Keratinocyte (primary cell): ENCODE measurements at regions not wholly inside any gene's neighbourhood (a gene's known extent, or its start where the extent isn't known, plus 50 kb on each side); places are given as distances from the start of the nearest gene placed in this dataset.

ENCODE experiments used
- DNase-seq: peaks from one replicate; pipeline ENCODE4 v3.0.0-alpha.2; 2011; ENCODE audit warnings: low read depth, missing footprints, low spot score
- FAIRE-seq: peaks from 2 replicates; lab custom pipeline; 2011; peaks lifted over from hg19 to GRCh38; lab: Jason Lieb, UNC
- H2AFZ ChIP-seq: 2 replicates; pipeline ENCODE4 v1.6.0; 2012; ENCODE audit warnings: low read length, control low read depth, inconsistent platforms; ENCODE audit not compliant: control insufficient read depth
- H3K27ac ChIP-seq: 2 replicates; pipeline ENCODE4 v1.5.1; 2011; ENCODE audit warnings: low read length; ENCODE audit not compliant: control insufficient read depth, insufficient read depth
- H3K27me3 ChIP-seq: 3 replicates; pipeline ENCODE4 v1.6.0; 2011; ENCODE audit warnings: low read length; ENCODE audit not compliant: control insufficient read depth, insufficient read depth; ENCODE audit errors: extremely low read depth
- H3K36me3 ChIP-seq, 2 experiments: 2 replicates in 1 of 2; 3 replicates in 1 of 2; pipeline ENCODE4 v1.5.1; 2011; ENCODE audit warnings: low read length in 2 of 2, mild to moderate bottlenecking in 1 of 2; ENCODE audit not compliant: control insufficient read depth in 2 of 2, insufficient read depth in 2 of 2; ENCODE audit errors: extremely low read depth in 1 of 2
- H3K4me1 ChIP-seq: 3 replicates; pipeline ENCODE4 v1.5.1; 2011; ENCODE audit warnings: low read length; ENCODE audit not compliant: control insufficient read depth, insufficient read depth; ENCODE audit errors: extremely low read depth
- H3K4me2 ChIP-seq: 3 replicates; pipeline ENCODE4 v1.6.0; 2011; ENCODE audit warnings: low read depth, low read length; ENCODE audit not compliant: control insufficient read depth, insufficient read depth; ENCODE audit errors: extremely low read depth
- H3K4me3 ChIP-seq, 3 experiments: fragments of 200-600 bp in 1 of 3; sonication (generic) in 1 of 3; 2 replicates in 2 of 3; 3 replicates in 1 of 3; pipeline ENCODE4 v1.5.1; 2011 to 2016; ENCODE audit warnings: low read length in 3 of 3, mild to moderate bottlenecking in 3 of 3, control low read depth in 2 of 3, inconsistent platforms in 1 of 3, low read depth in 1 of 3, mixed read lengths in 1 of 3, mixed run types in 1 of 3, moderate library complexity in 1 of 3; ENCODE audit not compliant: control insufficient read depth in 2 of 3, insufficient read depth in 2 of 3; ENCODE audit errors: extremely low read depth in 1 of 3
- H3K79me2 ChIP-seq: 2 replicates; pipeline ENCODE4 v1.6.0; 2012; ENCODE audit warnings: low read length; ENCODE audit not compliant: control insufficient read depth, insufficient read depth
- H3K9ac ChIP-seq: 3 replicates; pipeline ENCODE4 v1.6.0; 2011; ENCODE audit warnings: low read length; ENCODE audit not compliant: control insufficient read depth, insufficient read depth; ENCODE audit errors: extremely low read depth
- H3K9me1 ChIP-seq: 3 replicates; pipeline ENCODE4 v1.6.0; 2011; ENCODE audit warnings: low read length; ENCODE audit not compliant: control insufficient read depth, insufficient read depth; ENCODE audit errors: extremely low read depth
- H3K9me3 ChIP-seq: 2 replicates; pipeline ENCODE4 v1.5.1; 2012; ENCODE audit warnings: low read depth, low read length; ENCODE audit not compliant: control insufficient read depth
- H4K20me1 ChIP-seq: 3 replicates; pipeline ENCODE4 v1.6.0; 2011; ENCODE audit warnings: low read length; ENCODE audit not compliant: control insufficient read depth, insufficient read depth; ENCODE audit errors: extremely low read depth
- EZH2 ChIP-seq: IDR thresholded peaks from one replicate; pipeline ENCODE4 v1.6.1; 2012; ENCODE audit warnings: inconsistent platforms, mild to moderate bottlenecking, low read length, moderate library complexity
- dilution Hi-C: fragments of 300-500 bp; cut with MboI; formaldehyde crosslinking; loops from one replicate; pipeline ENCODE4 v1.7.0; 2020; ENCODE audit warnings: low sequenced_read_pairs; ENCODE audit not compliant: extremely low pct_ligation_motif_present
- TF ChIP-seq, protein P1 (sequence below), 3 experiments: IDR thresholded peaks in 1 of 3; conservative IDR thresholded peaks in 1 of 3; optimal IDR thresholded peaks in 1 of 3; 2 replicates in 2 of 3; 3 replicates in 1 of 3; pipeline versions ENCODE3 to v1.5.1; 2011; ENCODE audit warnings: low read length in 3 of 3, mild to moderate bottlenecking in 3 of 3, moderate library complexity in 2 of 3, control low read depth in 1 of 3, inconsistent platforms in 1 of 3; ENCODE audit not compliant: insufficient read depth in 2 of 3; ENCODE audit errors: extremely low read depth in 1 of 3

- H3K4me2 ChIP-seq, result no peak overlapping the region
- no peak for FAIRE-seq
- no peak overlapping the region for H3K27ac ChIP-seq
- no peaks in the 10 kb centered on the region for H3K4me1 ChIP-seq
- dilution Hi-C loops, result no loop called here
- no peak overlapping the region for H3K4me3 ChIP-seq
- H3K79me2 ChIP-seq, result no peaks in the 10 kb centered on the region
- H4K20me1 ChIP-seq, result no peaks in the 10 kb centered on the region
- no peaks in the 10 kb centered on the region for H3K27me3 ChIP-seq
- no peaks in the 10 kb centered on the region for H3K36me3 ChIP-seq
- TF ChIP-seq, protein P1, sequence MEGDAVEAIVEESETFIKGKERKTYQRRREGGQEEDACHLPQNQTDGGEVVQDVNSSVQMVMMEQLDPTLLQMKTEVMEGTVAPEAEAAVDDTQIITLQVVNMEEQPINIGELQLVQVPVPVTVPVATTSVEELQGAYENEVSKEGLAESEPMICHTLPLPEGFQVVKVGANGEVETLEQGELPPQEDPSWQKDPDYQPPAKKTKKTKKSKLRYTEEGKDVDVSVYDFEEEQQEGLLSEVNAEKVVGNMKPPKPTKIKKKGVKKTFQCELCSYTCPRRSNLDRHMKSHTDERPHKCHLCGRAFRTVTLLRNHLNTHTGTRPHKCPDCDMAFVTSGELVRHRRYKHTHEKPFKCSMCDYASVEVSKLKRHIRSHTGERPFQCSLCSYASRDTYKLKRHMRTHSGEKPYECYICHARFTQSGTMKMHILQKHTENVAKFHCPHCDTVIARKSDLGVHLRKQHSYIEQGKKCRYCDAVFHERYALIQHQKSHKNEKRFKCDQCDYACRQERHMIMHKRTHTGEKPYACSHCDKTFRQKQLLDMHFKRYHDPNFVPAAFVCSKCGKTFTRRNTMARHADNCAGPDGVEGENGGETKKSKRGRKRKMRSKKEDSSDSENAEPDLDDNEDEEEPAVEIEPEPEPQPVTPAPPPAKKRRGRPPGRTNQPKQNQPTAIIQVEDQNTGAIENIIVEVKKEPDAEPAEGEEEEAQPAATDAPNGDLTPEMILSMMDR (optimal IDR thresholded peaks at IDR 0.05 in 1 of 3, IDR thresholded peaks at IDR 0.05 in 1 of 3, conservative IDR thresholded peaks at IDR 0.05 in 1 of 3; ENCODE audit: extremely low read depth in 1 of 3, insufficient read depth in 2 of 3, low read length in 3 of 3), result no peak
- no peak for TF ChIP-seq EZH2
- H3K9ac ChIP-seq, result no peak overlapping the region
- H2AFZ ChIP-seq, result peak overlapping the region; percentile 63
- H3K9me1 ChIP-seq, result no peaks in the 10 kb centered on the region
- H3K9me3 ChIP-seq, result no peaks in the 10 kb centered on the region
- DNase-seq, result no peak
Observed at GRCh38 chr3:154898443-154898842, 181.7 kb upstream of the MME start.

DNA sequence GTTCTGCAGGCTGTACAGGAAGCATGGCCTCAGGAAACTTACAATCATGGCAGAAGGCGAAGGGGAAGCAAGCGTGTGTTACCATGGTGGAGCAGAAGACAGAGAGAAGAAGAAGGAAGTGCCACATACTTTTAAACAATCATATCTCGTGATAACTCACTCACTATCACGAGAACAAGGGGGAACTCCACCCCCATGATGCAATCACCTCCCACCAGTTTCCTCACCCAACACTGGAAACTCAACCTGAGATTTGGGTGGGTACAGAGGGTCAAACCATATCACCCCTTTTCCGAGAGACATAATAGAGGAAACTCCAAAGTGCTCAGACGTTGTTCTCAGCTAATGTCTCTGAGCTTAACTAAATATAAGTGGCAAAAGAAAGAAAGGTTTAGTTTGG lies 186.3 kb upstream of the MME start:
- TF ChIP-seq, protein P1 (optimal IDR thresholded peaks at IDR 0.05 in 1 of 3, IDR thresholded peaks at IDR 0.05 in 1 of 3, conservative IDR thresholded peaks at IDR 0.05 in 1 of 3; ENCODE audit: extremely low read depth in 1 of 3, insufficient read depth in 2 of 3, low read length in 3 of 3), result no peak
- no peak for TF ChIP-seq EZH2
- Histone ChIP-seq H3K4me2 (no peak overlapping the region), H3K27me3 (no peaks in the 10 kb centered on the region), H2AFZ (no peak overlapping the region), H3K36me3 (no peaks in the 10 kb centered on the region), H3K9me1 (no peaks in the 10 kb centered on the region), H3K79me2 (no peaks in the 10 kb centered on the region), H3K9ac (no peak overlapping the region), H3K4me1 (no peaks in the 10 kb centered on the region), H3K27ac (no peak overlapping the region), H4K20me1 (no peaks in the 10 kb centered on the region), H3K9me3 (no peaks in the 10 kb centered on the region), H3K4me3 (no peak overlapping the region)
- DNase-seq (no peak), FAIRE-seq (no peak)
- dilution Hi-C loops, result no loop called here
